ENCODE measurements at regions not wholly inside any gene's neighbourhood (a gene's known extent, or its start where the extent isn't known, plus 50 kb on each side); places are given as distances from the start of the nearest gene placed in this dataset.

DNA sequence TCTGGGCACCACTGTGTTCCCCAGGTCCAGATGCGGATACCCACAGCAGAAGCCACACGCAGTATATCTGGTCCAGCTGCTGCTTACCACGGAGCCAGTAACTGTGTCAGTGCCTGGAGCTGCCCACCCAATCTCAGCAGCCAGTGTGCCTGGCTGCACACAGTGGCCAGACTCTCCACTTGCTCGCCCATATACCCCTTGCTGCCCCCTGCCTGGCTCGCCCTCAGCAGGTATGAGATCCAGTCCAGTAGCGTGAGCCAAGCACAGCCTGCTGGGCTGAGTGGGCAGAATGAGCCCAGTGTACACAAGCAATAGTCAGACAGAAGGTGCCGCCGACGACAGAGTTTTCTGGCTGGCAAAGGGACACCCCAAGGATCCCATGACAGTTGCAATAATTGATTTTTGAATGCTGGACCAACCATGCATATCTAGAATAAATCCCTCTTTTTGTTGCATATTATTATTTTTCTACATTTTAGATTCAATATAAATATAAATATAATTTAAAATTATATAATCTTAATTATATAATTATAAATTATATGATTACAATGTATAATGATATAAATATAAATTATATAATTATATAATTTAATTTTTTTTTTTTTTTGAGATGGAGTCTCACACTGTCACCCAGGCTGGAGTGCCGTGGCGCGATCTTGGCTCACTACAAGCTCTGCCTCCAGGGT, 918.8 kb upstream of the MIR17HG start:
- TF ChIP-seq, protein P1, sequence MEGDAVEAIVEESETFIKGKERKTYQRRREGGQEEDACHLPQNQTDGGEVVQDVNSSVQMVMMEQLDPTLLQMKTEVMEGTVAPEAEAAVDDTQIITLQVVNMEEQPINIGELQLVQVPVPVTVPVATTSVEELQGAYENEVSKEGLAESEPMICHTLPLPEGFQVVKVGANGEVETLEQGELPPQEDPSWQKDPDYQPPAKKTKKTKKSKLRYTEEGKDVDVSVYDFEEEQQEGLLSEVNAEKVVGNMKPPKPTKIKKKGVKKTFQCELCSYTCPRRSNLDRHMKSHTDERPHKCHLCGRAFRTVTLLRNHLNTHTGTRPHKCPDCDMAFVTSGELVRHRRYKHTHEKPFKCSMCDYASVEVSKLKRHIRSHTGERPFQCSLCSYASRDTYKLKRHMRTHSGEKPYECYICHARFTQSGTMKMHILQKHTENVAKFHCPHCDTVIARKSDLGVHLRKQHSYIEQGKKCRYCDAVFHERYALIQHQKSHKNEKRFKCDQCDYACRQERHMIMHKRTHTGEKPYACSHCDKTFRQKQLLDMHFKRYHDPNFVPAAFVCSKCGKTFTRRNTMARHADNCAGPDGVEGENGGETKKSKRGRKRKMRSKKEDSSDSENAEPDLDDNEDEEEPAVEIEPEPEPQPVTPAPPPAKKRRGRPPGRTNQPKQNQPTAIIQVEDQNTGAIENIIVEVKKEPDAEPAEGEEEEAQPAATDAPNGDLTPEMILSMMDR (IDR thresholded peaks at IDR 0.05), result no peak
- no peak for TF ChIP-seq POLR2A (IDR thresholded peaks at IDR 0.05)

All from ovary (tissue), 3 donors.